Adrenal gland (tissue), 9 donors: ENCODE measurements at regions not wholly inside any gene's neighbourhood (a gene's known extent, or its start where the extent isn't known, plus 50 kb on each side); places are given as distances from the start of the nearest gene placed in this dataset.

Experiments used
- DNase-seq, 7 donors: peaks; one replicate each; pipeline ENCODE4 v3.0.0-alpha.2; 2019 to 2020
- H3K27ac ChIP-seq, 5 donors: fragments of 200-600 bp; sonication (generic) in 4 of 5; 1 replicate in 3 of 5; 2 replicates in 2 of 5; pipeline versions ENCODE4 v1.5.1 to v1.8.0; 2016 to 2020; ENCODE audit warnings: mild to moderate bottlenecking in 1 of 5
- H3K27me3 ChIP-seq: fragments of 200-600 bp; 2 replicates; pipeline ENCODE4 v1.8.0; 2021
- H3K36me3 ChIP-seq, 2 donors: fragments of 200-600 bp; replicated peaks in 1 of 2; 1 replicate in 1 of 2; 2 replicates in 1 of 2; pipeline versions ENCODE4 v1.5.1 to v1.8.0; 2018 to 2022
- H3K4me1 ChIP-seq, 2 donors: fragments of 200-600 bp; replicated peaks in 1 of 2; 1 replicate in 1 of 2; 2 replicates in 1 of 2; pipeline versions ENCODE4 v1.5.1 to v1.8.0; 2018 to 2021
- H3K4me3 ChIP-seq, 4 donors: fragments of 200-600 bp; sonication (generic) in 3 of 4; one replicate each; pipeline ENCODE4 v1.5.1; 2016 to 2018
- H3K9me3 ChIP-seq, 3 donors: fragments of 200-600 bp; sonication (generic) in 1 of 3; replicated peaks in 1 of 3; 1 replicate in 2 of 3; 2 replicates in 1 of 3; pipeline versions ENCODE4 v1.5.1 to v1.8.0; 2016 to 2021
- CTCF ChIP-seq, 6 experiments: fragments of 450-650 bp in 4 of 6; fragments of 200-600 bp in 2 of 6; sonication (generic) in 1 of 6; IDR thresholded peaks; 1 replicate in 5 of 6; 2 replicates in 1 of 6; pipeline versions ENCODE4 v1.5.1 to v1.8.0; 2016 to 2021; ENCODE audit warnings: antibody characterized with exemption in 6 of 6, mild to moderate bottlenecking in 2 of 6, moderate library complexity in 1 of 6
- POLR2A ChIP-seq, 2 donors: fragments of 450-650 bp; IDR thresholded peaks; one replicate each; pipeline ENCODE4 v1.6.1; 2017; ENCODE audit warnings: antibody characterized with exemption in 2 of 2, mild to moderate bottlenecking in 2 of 2, moderate library complexity in 1 of 2
- WGBS, 4 donors: extraction: QIAGEN DNeasy Blood & Tissue Kit in 2 of 4; methylation state at CpG; one replicate each; pipeline versions ENCODE4 v1.1.5 to v1.1.7; 2013 to 2017; 5-methylcytosine and 5-hydroxymethylcytosine counted together
- intact Hi-C, 2 donors: fragments of 100-400 bp; cut with DNase I; formaldehyde crosslinking; loops; one replicate each; pipeline versions ENCODE4 v1.14.1 to v1.15.0; 2022 to 2023
- donor health status: healthy with polysubstance abuse.
- donor health status: Bipolar disorder and iron deficiency.
- donor health status: DM: yes; HTN: yes; CAD: no.
- donor health status: DM: no; HTN: no; CAD: no.
- donor health status: DM: no; HTN: no; CAD: no.

- Histone ChIP-seq H3K4me3 (no peak overlapping the region), H3K36me3 (no peaks in the 10 kb centered on the region), H3K4me1 (peaks cover 0 to 7% of the 10 kb centered on the region in 2 donors), H3K27ac (peak overlapping the region; percentile 8 to 83 (median 38)), H3K27me3 (no peaks in the 10 kb centered on the region), H3K9me3 (no peaks in the 10 kb centered on the region)
- DNase-seq, result no peak
- TF ChIP-seq CTCF (IDR thresholded peaks at IDR 0.05), result no peak
- no peak for TF ChIP-seq POLR2A (IDR thresholded peaks at IDR 0.05)
- 75 to 90% (median 84%) methylated on average over 3 of the region's 3 CpGs for WGBS, 4 donors
- intact Hi-C loops, result loop anchor here (10.0 kb wide), 1 partner anchor 126 kb away; no protein-coding TSS in a partner anchor
Measured at GRCh38 chr14:34368971-34369647, 92.9 kb downstream of the SPTSSA start.

GRCh38 chr14:34368115-34368970 lies 93.7 kb downstream of the SPTSSA start:
- Histone ChIP-seq H3K36me3 (no peaks in the 10 kb centered on the region), H3K9me3 (no peaks in the 10 kb centered on the region), H3K4me1 (peaks cover 0 to 7% of the 10 kb centered on the region in 2 donors), H3K4me3 (no peak overlapping the region), H3K27ac (peak overlapping the region; percentile 24 to 83 (median 39)), H3K27me3 (no peaks in the 10 kb centered on the region)
- 47 to 58% (median 52%) methylated on average over 8 of the region's 8 CpGs for WGBS, 4 donors
- no peak for TF ChIP-seq POLR2A (IDR thresholded peaks at IDR 0.05)
- peak in 4 of 7 donors; percentile 16 to 40 (median 26) for DNase-seq
- intact Hi-C loops, result loop anchor here (10.0 kb wide), 1 partner anchor 126 kb away; no protein-coding TSS in a partner anchor

- 26 to 35% (median 31%) methylated on average over 5 of the region's 5 CpGs for WGBS, 4 donors
- peak; percentile 14 to 56 (median 45) for TF ChIP-seq CTCF (IDR thresholded peaks at IDR 0.05)
- TF ChIP-seq POLR2A (IDR thresholded peaks at IDR 0.05), result no peak
Measured at GRCh38 chr14:34365309-34365915, 96.6 kb downstream of the SPTSSA start.

GRCh38 chr14:34364201-34364600 lies 97.8 kb downstream of the SPTSSA start:
- TF ChIP-seq CTCF (IDR thresholded peaks at IDR 0.05) (no peak), POLR2A (IDR thresholded peaks at IDR 0.05) (no peak)
- H3K27ac ChIP-seq, result no peak overlapping the region
- intact Hi-C loops, result loop anchor here (10.0 kb wide), 1 partner anchor 131 kb away; no protein-coding TSS in a partner anchor
- peaks cover 0 to 18% of the 10 kb centered on the region in 2 donors for H3K4me1 ChIP-seq
- no peaks in the 10 kb centered on the region for H3K36me3 ChIP-seq
- no peaks in the 10 kb centered on the region for H3K9me3 ChIP-seq
- WGBS, 4 donors, result 71 to 81% (median 78%) methylated on average over 6 of the region's 6 CpGs
- DNase-seq, result no peak
- no peak overlapping the region for H3K4me3 ChIP-seq
- no peaks in the 10 kb centered on the region for H3K27me3 ChIP-seq

More at GRCh38 chr14:34365309-34365915, 96.6 kb downstream of the SPTSSA start:
- peaks cover 0 to 18% of the 10 kb centered on the region in 2 donors for H3K4me1 ChIP-seq
- DNase-seq, result no peak
- H3K4me3 ChIP-seq, result no peak overlapping the region
- H3K36me3 ChIP-seq, result no peaks in the 10 kb centered on the region
- no peaks in the 10 kb centered on the region for H3K9me3 ChIP-seq
- H3K27me3 ChIP-seq, result no peaks in the 10 kb centered on the region
- no peak overlapping the region for H3K27ac ChIP-seq
- intact Hi-C loops, result loop anchor here (10.0 kb wide), 1 partner anchor 129 kb away; no protein-coding TSS in a partner anchor
